Panc1 (cell line): ENCODE measurements at regions not wholly inside any gene's neighbourhood (a gene's known extent, or its start where the extent isn't known, plus 50 kb on each side); places are given as distances from the start of the nearest gene placed in this dataset.

ENCODE experiments used
- ATAC-seq: fragments of 200-7000 bp; cut with Tn5 transposase; 2 replicates; pipeline ENCODE4 v1.9.1; 2020; ENCODE audit warnings: mild to moderate bottlenecking, moderate library complexity
- BruUV-seq: library from RNA; stranded (reverse); fragments of 400-500 nt; replicated peaks from 2 replicates; lab custom pipeline; 2021; lab: Mats Ljungman, UMichigan
- CTCF ChIA-PET: fragments of 300-600 bp; sonication (Branson Sonifier 250); formaldehyde crosslinking; loops from one replicate; lab custom pipeline; 2022; ENCODE audit warnings: antibody characterized with exemption; lab: Charles Lee
- POLR2A ChIA-PET: fragments of 300-600 bp; sonication (Branson Sonifier 250); formaldehyde crosslinking; loops from one replicate; lab custom pipeline; 2022; ENCODE audit warnings: antibody characterized with exemption; lab: Charles Lee
- DNase-seq: peaks from one replicate; pipeline ENCODE4 v3.0.0-alpha.2; 2010; ENCODE audit warnings: low read depth, low spot score
- H3K27ac ChIP-seq: 2 replicates; pipeline ENCODE4 v1.5.1; 2011; ENCODE audit warnings: mild to moderate bottlenecking, low read length, inconsistent platforms
- H3K27me3 ChIP-seq: fragments of 200-500 bp; sonication (Bioruptor generic); 2 replicates; pipeline ENCODE4 v1.6.0; 2014; ENCODE audit warnings: low read length, inconsistent platforms; ENCODE audit not compliant: control insufficient read depth, insufficient read depth
- H3K36me3 ChIP-seq: fragments of 200-500 bp; sonication (Bioruptor generic); 2 replicates; pipeline ENCODE4 v1.5.1; 2014; ENCODE audit warnings: inconsistent platforms, mild to moderate bottlenecking, low read length, moderate library complexity; ENCODE audit not compliant: control insufficient read depth, insufficient read depth
- H3K4me1 ChIP-seq: 2 replicates; pipeline ENCODE4 v1.5.1; 2011; ENCODE audit warnings: inconsistent platforms, mild to moderate bottlenecking, low read length, moderate library complexity; ENCODE audit not compliant: control insufficient read depth, insufficient read depth
- H3K4me3 ChIP-seq, 2 experiments: 2 replicates each; pipeline ENCODE4 v1.5.1; 2011 to 2012; ENCODE audit warnings: low read depth in 2 of 2, low read length in 2 of 2, mild to moderate bottlenecking in 2 of 2, inconsistent platforms in 1 of 2, moderate library complexity in 1 of 2
- H3K9me3 ChIP-seq: fragments of 200-500 bp; sonication (Bioruptor generic); 2 replicates; pipeline ENCODE4 v1.5.1; 2014; ENCODE audit warnings: low read depth, mild to moderate bottlenecking, inconsistent platforms, low read length, moderate library complexity; ENCODE audit not compliant: control insufficient read depth, insufficient read depth
- POLR2AphosphoS5 ChIP-seq: IDR thresholded peaks from 2 replicates; pipeline ENCODE4 v1.6.1; 2012; ENCODE audit warnings: mild to moderate bottlenecking, low read depth, low read length, moderate library complexity
- REST ChIP-seq, 2 experiments: IDR thresholded peaks; 2 replicates each; pipeline ENCODE4 v1.6.1; 2011 to 2012; ENCODE audit warnings: low read depth in 2 of 2, control low read depth in 1 of 2, low read length in 1 of 2, mild to moderate bottlenecking in 1 of 2, moderate library complexity in 1 of 2; ENCODE audit not compliant: insufficient read depth in 1 of 2
- SIN3A ChIP-seq: IDR thresholded peaks from 2 replicates; pipeline ENCODE4 v1.6.1; 2012; ENCODE audit warnings: low read depth, mild to moderate bottlenecking, low read length, moderate library complexity, borderline replicate concordance; ENCODE audit not compliant: insufficient read depth
- TCF7L2 ChIP-seq: IDR thresholded peaks from 2 replicates; pipeline ENCODE4 v1.6.1; 2011; ENCODE audit warnings: mild to moderate bottlenecking, low read depth, low read length, inconsistent platforms
- in situ Hi-C: cut with HindIII; loops from 2 replicates; pipeline ENCODE4 v1.10.0; 2016; ENCODE audit warnings: low sequenced_read_pairs, low pct_unique_long_range_greater_than_20kb
- intact Hi-C: fragments of 100-400 bp; cut with micrococcal nuclease; formaldehyde crosslinking; loops from one replicate; pipeline ENCODE4 v1.10.0; 2022; ENCODE audit not compliant: unreplicated experiment
- TF ChIP-seq, protein P1 (sequence below): fragments of 450-650 bp; IDR thresholded peaks from 2 replicates; pipeline ENCODE4 v1.5.1; 2017; ENCODE audit warnings: mild to moderate bottlenecking

DNA sequence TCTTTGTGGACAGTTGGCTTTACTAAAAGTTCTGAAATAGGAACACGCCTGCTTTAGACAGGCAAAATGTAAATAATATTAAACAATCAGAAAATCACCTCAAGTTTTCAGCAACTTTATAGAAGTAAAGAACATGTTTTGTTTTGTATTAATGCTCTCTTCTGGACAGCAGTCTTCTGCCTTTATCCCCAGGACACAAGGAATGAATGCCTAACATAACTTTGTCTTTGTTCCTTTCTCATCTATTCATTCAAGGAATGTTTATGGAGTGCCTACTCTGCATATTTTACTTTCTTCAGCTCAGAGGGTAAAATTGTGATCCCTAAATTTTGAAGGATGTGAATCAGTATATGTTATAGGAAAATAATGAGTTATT lies 325.4 kb downstream of the FOXO1 start:
- Histone ChIP-seq H3K27ac (no peak overlapping the region), H3K27me3 (no peaks in the 10 kb centered on the region; the same call in 1 of the 2 replicates), H3K36me3 (no peaks in the 10 kb centered on the region), H3K4me3 (no peak overlapping the region), H3K9me3 (no peaks in the 10 kb centered on the region), H3K4me1 (no peaks in the 10 kb centered on the region)
- ChIA-PET CTCF (no interaction called here), POLR2A (no interaction called here)
- in situ Hi-C loops (no loop called here), intact Hi-C loops (no loop called here)
- no TSS peak for BruUV-seq
- DNase-seq (no peak), ATAC-seq (no peak)
- TF ChIP-seq REST (IDR thresholded peaks at IDR 0.05; ENCODE audit: insufficient read depth in 1 of 2, low read depth in 2 of 2, low read length in 1 of 2) (no peak), TCF7L2 (no peak), POLR2AphosphoS5 (no peak), SIN3A (no peak)
- TF ChIP-seq, protein P1, sequence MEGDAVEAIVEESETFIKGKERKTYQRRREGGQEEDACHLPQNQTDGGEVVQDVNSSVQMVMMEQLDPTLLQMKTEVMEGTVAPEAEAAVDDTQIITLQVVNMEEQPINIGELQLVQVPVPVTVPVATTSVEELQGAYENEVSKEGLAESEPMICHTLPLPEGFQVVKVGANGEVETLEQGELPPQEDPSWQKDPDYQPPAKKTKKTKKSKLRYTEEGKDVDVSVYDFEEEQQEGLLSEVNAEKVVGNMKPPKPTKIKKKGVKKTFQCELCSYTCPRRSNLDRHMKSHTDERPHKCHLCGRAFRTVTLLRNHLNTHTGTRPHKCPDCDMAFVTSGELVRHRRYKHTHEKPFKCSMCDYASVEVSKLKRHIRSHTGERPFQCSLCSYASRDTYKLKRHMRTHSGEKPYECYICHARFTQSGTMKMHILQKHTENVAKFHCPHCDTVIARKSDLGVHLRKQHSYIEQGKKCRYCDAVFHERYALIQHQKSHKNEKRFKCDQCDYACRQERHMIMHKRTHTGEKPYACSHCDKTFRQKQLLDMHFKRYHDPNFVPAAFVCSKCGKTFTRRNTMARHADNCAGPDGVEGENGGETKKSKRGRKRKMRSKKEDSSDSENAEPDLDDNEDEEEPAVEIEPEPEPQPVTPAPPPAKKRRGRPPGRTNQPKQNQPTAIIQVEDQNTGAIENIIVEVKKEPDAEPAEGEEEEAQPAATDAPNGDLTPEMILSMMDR = no peak

DNA sequence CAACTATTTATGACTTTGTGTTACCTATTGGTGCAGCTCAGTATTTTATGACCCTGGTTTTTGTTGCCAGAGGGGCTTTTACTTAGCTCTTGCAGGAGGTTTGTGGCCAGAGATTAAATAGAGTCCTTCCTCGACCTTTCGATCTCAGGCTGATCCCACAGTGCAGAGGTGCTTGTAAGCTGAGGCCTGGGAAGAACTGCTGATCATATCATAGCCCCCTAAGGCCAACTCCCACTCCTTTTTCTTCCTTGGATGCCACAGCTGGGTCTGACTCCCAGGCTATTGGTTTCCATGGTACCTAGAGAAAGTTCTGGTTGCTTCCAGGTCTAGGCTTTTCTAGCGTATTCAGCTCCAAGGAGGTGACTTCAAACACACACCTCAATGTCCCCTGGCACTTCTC lies 324.9 kb downstream of the FOXO1 start:
- Histone ChIP-seq H3K4me1 (no peaks in the 10 kb centered on the region), H3K27me3 (no peaks in the 10 kb centered on the region; the same call in 1 of the 2 replicates), H3K4me3 (no peak overlapping the region), H3K27ac (no peak overlapping the region), H3K9me3 (no peaks in the 10 kb centered on the region), H3K36me3 (no peaks in the 10 kb centered on the region)
- intact Hi-C loops = no loop called here
- TF ChIP-seq, protein P1 = no peak
- TF ChIP-seq SIN3A (no peak), POLR2AphosphoS5 (no peak), REST (IDR thresholded peaks at IDR 0.05; ENCODE audit: insufficient read depth in 1 of 2, low read depth in 2 of 2, low read length in 1 of 2) (no peak)
- CTCF ChIA-PET = no interaction called here
- in situ Hi-C loops = no loop called here
- DNase-seq (no peak), ATAC-seq (no peak)
- BruUV-seq = no TSS peak
- POLR2A ChIA-PET = no interaction called here
